GM19240 (cell line): ENCODE measurements at regions not wholly inside any gene's neighbourhood (a gene's known extent, or its start where the extent isn't known, plus 50 kb on each side); places are given as distances from the start of the nearest gene placed in this dataset.
"Not testable (repeated sequence)": the region's sequence is repeated elsewhere in the genome, so short reads cannot be mapped to it uniquely, and the experiment has no call there.

Source experiments
- DNase-seq: peaks from one replicate; pipeline ENCODE4 v3.0.0; 2011; ENCODE audit warnings: low spot score; ENCODE audit not compliant: insufficient read length

DNA sequence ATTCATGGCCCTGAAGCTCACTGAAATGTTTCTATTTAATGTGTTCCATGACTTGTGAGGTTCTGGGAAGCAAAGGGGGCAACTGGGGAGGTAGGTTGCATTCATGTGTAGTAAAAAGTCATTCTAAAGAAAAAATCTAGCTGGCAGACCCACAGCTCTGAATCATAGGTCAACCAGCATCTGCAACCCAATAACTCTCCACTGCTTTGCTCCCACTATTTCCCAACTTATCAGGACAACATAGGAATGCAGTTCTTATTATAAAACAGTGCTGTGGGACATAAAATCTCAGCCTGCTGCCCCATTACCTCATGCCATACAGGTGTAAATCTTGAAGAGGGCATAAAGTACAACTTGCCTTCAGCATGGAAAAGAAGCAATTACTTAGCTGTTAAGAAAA, 576.1 kb upstream of the PTBP2 start:
- no peak for DNase-seq

DNA sequence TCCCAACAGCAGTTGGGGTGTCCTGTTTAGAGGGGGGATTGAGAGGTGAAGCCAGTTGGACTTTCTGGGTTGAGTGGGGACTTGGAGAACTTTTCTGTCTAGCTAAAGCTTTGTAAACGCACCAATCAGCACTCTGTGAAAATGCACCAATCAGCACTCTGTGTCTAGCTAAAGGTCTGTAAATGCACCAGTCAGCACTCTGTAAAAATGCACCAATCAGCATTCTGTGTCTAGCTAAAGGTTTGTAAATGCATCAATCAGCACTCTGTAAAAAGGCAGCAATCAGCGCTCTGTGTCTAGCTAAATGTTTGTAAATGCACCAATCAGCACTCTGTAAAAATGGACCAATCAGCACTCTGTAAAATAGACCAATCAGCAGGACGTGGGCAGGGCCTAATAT, 568.6 kb upstream of the PTBP2 start:
- DNase-seq = not testable (repeated sequence)

DNA sequence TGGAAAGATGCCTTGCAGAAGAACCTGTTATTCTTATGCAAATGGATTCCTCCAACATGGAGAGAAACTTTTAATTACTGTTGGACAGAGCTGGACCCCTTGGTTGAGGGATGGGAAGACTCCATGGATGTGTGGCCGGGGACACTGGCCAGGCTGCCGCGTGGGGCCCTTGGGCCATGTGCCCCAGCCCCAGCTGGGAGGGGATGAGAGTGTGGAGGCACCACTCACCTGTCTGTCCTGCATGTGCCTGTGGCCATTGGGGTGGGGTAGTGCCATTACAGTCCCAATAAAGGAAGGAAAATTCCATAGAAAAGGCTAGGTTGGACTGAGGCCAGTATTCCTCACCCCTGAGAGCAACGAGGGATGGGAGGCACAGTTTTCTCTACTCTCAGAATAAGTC, 564.5 kb upstream of the PTBP2 start:
- no peak for DNase-seq

DNA sequence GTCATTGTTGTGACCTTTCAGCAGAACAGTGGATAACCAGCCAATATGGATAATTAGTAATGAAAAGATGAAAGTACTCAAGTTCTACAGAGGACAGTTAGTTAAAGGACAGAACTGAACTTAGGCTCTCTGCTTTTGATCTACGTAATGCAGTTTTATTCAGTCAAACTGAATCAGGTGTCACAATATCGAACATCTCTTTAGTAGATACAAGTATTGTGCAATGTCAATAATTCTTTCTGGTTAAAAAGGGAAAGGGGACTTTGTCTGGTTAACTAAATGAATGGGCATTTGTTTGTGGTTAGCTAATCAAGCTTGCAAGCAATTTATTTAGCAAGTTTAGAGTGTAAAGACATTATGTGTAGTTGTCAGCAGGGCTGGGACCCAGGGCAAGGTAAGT, 562.2 kb upstream of the PTBP2 start:
- DNase-seq = no peak

DNA sequence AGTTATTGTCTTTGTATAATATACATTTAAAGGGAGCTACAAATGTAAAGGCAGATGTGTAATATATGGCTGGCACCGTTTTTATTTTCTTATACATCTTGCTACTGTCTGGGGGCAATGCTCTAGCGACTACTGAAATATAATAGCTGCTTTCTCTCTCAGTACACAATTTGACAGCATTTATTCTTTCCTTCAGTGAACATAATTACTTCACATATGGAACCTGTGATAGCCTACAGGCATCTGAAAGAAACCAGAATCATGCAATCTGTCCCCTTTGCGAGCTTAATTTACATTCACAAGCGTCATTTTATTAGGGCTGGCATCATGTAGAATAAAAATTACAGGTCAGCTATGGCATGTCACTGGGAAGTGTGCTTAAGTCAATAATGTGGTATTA, 557.5 kb upstream of the PTBP2 start:
- DNase-seq = no peak

DNA sequence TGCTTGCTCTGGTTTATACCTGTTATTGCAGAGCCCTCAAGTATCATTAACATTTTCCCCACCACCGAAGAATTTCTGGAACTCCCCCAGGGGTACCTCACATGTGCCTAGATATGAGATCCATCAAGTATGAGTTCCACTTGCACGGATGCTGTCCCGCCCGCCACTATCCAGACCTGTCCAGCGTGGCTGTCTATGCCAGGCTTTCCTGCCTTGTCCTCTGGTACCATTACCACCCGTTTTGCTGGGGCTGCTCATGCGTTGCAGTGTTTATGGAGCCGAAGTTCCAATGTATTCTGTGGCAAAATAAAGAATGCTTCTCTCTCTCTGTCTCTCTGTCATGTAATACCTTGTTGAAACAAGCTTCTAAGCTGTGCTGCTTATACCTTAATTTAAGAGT, 543.5 kb upstream of the PTBP2 start:
- no peak for DNase-seq

DNA sequence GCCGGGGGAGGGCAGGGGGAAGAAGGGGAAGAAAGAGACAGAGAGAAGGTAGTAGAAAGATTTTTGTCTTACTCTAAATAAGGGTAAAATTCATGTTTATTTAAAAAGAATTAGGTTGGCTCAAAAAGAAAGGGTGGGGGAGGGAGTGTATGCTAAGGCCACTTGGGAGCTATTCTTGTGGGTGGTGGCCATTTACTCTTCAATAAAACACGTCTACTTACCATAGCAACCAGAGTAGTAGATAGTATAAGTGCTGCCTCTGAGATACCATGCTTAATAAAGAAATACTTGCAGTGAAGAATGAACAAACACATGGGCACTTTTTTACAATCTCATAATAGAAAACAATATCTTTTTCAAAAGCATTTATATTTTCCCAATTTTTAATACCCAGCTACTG, 538.1 kb upstream of the PTBP2 start:
- DNase-seq = no peak

DNA sequence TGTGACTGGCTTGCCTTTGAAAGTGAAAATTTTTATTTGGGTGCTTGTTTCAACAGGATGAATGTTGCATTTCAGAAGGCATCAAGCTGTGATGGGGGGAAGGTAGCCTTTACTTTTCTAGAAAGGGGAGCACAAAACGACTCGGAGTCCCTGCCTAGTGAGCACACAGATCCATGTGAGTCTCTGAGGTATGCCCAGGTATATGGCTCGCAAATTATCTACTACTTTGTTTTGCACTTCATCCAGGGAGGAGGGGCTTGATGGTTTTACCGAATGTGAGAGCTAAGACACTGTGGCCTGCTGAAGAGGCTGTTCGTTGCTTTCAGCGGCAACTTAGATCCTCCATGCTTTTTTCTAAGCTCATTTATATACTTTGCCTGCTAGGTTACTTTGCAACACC, 537.7 kb upstream of the PTBP2 start:
- no peak for DNase-seq

DNA sequence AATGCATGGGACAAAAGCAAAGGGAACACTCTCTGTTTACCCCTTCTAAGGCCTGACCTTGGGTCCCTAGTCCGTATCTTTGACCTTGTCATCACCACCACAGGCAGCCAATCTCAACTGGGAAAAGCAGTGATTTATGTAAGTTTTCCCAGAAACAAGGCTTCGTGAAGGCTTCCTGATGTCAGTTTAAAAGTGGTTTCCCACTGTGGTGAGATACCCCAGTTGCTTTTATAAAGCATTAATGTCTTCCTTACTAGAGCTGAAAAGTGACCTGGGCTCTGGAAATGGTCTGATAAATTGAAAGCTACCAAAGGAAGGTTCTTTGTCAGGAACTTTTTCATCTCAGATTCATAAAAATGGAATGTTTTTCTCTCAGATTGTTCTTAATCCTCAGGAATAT, 536.4 kb upstream of the PTBP2 start:
- no peak for DNase-seq

DNA sequence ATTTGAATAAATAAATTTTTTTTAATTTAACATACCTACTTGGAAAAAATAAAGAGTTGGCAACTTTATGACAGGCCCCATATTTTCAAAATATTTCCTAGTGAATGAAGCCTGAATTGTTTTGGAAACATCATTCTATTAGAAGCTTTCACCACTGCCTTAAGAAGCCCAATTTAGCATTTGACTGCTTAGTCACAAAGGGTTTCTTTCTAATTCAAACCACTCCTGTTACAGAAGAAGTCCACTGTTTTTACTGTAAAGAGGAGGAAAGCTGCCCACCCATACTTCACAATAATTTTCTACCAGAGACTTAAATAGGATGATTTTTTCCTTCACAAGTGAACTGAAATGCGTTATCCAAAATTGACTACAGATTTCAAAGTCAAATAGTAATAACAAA, 534.6 kb upstream of the PTBP2 start:
- no peak for DNase-seq

DNA sequence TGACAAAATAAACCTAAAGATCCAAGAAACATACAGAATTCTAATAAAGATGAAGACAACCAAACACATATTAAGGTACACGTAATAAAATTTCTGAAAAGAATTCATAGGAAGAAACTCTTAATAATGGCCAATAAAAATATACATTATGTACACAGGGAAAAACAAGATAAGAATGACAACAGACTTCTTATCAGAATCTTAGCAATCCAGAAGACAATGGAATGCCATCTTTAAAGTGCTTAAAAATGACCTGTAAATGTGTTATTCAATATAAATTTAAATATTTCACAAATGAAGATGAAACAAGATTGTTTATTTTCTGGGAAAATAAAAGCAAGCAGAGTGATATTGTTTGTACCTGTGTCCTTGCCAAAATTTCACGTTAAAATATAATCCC, 530.4 kb upstream of the PTBP2 start:
- DNase-seq = no peak

DNA sequence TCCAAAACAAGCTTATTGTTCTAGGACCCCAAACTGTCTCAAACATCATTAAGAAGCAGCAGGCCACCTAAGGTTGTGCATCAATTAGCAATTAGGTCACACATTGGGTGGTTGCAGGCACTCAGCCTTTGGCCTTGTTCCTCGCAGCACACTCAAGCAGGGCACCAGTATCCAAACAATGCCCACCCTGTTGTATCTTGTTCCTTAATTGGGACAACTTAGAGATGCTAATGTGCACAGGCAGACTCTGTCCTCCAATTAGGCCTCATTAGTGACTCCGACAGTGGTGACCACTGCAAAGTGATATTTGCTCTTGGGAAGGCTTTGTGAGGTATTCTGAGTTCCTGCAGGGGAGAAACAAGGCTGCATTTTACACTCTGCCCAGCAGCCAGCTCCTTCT, 515.1 kb upstream of the PTBP2 start:
- DNase-seq = no peak

DNA sequence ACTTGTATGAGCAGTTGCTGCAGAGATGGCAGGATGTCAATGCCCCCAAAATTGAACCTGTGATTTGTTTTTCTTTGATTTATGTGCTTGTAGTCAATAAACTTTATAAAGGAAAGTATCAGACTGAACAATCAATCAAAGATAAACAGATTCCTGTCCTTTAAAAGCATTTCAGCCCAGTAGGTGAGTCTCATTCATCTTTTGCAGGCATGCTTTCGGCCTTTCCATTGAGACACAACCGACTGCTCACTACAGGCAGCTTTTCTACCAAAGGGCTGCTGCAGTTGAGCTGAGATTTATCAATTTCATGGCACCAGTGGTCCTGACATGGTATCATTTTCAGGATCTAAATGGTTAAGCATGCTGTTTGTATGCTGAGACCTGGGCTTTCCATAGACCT, 513.6 kb upstream of the PTBP2 start:
- no peak for DNase-seq

DNA sequence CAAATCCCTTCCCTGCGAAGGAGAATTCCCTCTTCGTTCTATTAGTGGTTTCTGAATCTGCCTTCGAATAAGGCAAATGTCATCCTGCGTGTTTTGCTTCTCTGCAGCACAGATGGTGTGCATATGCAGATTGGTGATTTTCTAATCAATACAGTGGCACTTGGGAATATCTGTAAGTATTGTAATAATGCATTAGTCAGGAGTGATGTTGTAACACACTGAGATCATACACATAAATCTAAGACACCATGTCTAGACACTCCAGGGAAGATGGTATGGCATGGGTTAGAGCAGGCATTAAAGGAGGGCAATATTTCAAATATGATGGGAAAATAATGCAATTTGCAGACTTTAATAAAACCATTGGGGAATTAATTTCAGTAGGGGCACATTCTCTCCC, 513.2 kb upstream of the PTBP2 start:
- DNase-seq = no peak

DNA sequence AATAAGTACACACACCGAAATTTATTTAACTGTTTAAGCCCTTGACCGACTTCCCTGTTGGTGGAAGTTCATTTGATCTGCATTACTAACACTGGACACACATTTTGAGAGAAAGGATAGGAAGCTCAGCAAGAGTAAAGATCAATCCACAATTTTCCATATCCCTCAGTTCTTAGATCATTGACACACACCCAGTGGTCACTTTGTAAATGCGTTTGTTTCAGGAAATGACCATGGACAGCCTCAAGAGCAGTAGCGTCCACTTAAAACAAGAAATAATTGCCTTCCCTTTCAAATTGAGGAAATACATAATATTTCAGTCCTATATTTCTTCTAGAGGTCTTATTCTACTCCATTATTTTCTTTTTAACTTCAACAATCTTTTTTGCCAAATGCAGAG, 511.5 kb upstream of the PTBP2 start:
- DNase-seq = no peak

DNA sequence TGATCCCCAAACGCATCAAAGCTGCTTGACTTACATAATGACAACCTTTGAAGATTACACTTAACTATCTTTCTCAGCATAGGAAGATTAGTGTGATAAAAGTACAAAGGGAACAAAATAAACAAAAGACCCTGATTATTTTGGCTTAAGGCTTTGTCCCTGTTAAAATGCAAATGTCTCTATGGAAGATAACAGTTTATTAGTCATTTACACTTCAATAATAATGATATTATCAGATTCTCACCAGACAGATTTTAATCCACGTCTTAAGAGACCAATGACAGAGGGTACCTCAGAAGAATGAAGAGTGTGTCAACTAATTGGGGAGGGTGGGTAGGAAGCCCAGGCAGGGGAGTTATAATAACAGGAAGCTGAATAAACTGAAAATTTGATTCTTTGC, 510.4 kb upstream of the PTBP2 start:
- no peak for DNase-seq

DNA sequence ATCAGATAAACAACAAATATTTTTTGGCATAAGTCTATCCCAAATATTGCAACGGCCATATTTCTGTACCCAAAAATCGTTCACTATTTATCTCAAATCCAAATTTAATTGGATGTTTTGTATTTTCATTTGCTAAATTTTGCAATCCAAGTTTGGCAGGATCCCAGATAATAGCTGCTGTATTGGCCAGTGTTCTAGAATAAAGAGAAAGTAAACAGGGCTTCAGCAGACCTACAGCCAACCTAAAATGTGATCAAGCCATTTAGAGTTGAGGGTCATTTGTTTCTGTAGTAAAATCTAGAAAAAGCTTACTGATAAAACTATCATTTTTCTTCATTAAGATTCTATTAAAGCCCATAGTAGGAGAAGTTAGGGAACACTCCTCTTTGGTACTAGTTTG, 506.6 kb upstream of the PTBP2 start:
- DNase-seq = no peak

DNA sequence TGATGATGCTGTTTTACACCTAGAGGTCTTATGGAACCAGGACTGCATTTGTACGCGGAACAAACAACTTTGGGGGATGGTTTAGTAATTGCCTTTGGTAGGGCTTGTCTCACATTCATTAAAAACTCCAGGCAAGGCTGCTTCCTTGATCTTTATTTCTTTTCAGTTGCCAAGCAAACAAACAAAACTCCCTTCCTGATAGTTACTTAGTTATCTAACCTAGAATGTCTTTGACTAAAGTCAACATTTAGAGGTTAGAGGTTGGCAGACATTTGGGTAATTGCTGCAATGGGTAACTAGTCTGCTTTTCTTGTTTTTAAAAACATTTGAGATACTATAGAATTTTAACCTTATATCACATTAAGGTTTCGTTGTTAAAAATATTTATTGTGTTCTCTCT, 500.9 kb upstream of the PTBP2 start:
- no peak for DNase-seq

DNA sequence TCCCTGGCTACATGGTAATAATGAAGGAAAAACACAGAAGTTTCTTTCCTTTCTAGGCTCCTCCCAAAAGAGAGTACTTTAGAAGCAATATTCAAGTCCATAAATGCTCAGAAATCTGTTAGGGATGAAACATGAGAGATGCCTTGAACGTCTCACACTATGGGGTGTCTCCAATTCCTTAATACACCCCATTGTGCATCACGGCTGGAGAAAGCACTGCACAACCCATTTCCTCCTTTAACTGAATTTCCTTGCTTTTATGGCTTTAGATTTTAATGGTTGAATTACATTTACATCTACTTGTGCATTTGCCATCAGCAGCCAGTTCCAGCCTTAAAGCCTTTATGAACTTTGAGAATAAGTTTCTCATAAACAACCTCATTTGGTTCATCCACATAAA, 498.9 kb upstream of the PTBP2 start:
- DNase-seq = no peak

DNA sequence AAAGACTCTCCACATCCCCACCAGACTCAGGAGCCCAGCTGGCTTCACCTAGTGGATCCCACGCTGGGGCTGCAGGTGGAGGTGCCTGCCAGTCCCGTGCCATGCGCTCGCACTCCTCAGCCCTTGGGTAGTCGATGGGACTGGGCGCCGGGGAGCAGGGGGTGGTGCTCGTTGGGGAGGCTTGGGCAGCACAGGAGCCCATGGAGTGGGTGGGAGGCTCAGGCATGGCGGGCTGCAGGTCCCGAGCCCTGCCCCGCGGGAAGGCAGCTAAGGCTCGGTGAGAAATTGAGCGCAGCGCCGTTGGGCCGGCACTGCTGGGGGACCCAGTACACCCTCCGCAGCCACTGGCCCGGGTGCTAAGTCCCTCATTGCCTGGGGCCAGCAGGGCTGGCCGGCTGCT, 497.4 kb upstream of the PTBP2 start:
- not testable (repeated sequence) for DNase-seq

DNA sequence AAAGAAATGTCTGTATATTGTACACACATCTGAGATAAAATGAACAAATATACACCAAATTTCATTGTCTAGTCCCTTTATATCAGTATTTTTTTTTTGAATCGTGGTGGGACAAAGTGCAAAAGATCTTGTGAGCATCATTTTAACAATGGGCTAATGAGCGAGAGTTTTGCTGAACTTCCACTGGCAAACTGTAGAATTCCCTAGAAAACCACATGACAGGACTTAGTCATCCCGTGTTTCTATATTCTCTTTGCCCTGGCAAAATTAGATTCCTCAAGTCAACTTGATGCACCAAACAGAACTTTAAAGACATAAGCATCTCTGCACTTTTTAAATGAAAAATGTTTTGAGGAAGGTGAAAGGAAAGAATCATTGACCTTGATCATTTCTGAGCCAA, 488.2 kb upstream of the PTBP2 start:
- DNase-seq = no peak

DNA sequence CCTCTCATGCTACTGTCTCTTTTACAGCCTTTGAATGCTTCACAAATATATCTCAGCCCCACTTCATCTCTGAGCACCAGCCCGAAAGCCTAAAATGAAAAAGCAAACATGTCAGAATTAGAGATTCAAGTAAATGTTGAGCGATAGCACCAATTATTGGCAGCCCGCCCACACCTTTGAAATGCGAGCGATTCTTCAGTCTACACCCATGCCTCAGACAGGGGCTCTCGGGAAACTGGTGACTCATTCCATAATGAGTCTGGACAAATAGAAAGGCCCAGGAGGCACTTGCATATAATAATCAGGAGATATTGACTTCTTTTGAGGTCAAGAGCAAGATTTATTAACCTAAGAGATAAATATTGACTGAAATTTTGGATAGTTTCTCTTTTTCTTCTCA, 487.3 kb upstream of the PTBP2 start:
- no peak for DNase-seq

DNA sequence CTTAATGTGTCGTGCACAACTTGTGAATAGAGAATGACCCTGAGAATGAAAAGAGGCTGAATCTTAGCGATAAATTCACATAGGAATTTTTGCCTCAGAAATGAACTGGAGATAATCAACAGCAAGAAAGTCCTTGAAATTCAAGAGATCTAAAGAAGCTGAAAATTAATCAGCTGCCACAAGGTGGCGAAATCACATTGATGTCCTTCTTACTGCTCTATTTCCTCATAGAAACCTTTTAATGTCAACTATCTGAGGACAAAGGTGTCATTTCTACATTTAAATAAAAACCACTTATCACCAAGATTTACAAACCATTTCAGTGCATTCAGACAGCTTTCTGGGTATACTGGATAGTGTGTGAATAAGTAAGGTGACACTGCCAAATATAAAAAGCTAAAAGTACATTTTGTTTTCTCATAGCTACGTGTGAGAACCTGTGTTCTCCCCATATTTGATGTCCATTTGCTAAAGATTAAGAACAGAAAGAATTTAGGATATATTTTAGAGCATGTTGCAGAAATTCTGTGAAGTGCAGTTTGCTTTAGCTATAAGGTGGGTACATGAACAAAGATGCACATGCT, 485.3 kb upstream of the PTBP2 start:
- no peak for DNase-seq

DNA sequence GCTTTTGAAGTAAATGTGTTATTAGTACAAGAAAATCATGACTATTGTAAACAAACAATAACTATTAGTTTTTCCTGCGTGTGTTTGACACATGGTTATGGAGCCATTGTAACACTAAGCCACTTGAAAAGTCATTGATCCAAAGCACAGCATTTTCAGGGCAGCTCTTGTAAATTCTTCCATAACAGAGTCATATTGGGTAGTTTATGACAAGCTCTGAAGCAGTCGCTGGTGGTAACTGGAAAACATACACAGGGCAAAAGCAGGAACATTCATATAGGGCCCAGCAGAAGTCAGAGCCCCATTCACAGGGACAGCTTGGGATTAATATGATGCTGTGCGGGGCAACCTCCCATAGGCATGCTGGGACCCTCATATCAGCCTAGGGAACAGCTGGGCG, 483.2 kb upstream of the PTBP2 start:
- no peak for DNase-seq
